ENCODE measurements at regions not wholly inside any gene's neighbourhood (a gene's known extent, or its start where the extent isn't known, plus 50 kb on each side); places are given as distances from the start of the nearest gene placed in this dataset.

DNA sequence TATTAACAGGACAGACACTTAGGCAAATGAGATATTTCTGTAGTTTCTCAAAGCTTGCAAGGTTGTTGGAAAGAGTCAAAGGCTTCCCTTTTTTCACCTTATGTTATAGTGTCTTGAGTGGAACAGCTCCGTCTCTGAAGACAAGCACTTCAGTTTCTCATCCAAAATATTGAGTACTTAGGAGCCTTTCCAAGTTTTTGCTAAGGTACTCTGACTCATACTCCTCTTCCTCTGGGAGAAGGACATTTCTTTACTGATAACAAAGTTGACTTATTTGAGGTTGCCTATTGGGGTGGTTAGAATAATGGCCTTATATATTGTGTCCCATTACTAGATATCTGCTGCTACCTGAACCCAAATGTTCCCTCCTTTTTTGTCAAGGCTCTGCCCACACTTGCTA, 869.6 kb downstream of the MAT2B start:
- H3K4me3 ChIP-seq (ENCODE audit: low read depth, low read length): no peak overlapping the region
- TF ChIP-seq, protein P1, sequence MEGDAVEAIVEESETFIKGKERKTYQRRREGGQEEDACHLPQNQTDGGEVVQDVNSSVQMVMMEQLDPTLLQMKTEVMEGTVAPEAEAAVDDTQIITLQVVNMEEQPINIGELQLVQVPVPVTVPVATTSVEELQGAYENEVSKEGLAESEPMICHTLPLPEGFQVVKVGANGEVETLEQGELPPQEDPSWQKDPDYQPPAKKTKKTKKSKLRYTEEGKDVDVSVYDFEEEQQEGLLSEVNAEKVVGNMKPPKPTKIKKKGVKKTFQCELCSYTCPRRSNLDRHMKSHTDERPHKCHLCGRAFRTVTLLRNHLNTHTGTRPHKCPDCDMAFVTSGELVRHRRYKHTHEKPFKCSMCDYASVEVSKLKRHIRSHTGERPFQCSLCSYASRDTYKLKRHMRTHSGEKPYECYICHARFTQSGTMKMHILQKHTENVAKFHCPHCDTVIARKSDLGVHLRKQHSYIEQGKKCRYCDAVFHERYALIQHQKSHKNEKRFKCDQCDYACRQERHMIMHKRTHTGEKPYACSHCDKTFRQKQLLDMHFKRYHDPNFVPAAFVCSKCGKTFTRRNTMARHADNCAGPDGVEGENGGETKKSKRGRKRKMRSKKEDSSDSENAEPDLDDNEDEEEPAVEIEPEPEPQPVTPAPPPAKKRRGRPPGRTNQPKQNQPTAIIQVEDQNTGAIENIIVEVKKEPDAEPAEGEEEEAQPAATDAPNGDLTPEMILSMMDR (IDR thresholded peaks at IDR 0.05; ENCODE audit: low read depth, low read length, missing control alignments): no peak
- no peak for DNase-seq (ENCODE audit: low read depth)

DNA sequence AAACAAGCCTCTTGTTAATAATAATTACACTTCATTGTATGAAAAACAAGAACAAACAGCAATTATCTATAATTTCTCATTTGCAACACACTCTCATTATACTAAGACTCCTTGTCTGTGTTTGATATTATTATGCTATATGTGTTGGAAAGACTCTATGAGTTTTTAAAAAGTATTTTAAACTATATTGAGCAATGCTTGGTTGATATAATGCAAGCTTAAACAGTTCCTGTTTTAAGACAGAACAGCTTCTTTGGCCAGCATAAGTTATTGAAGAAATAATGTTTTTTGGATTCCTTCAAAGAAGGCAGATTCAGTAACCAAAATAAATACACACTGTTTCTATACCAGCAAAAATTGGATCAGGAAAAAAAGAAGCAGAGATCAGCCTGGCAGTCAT, 871.4 kb downstream of the MAT2B start:
- TF ChIP-seq, protein P1 (IDR thresholded peaks at IDR 0.05; ENCODE audit: low read depth, low read length, missing control alignments): no peak
- no peak for DNase-seq (ENCODE audit: low read depth)

DNA sequence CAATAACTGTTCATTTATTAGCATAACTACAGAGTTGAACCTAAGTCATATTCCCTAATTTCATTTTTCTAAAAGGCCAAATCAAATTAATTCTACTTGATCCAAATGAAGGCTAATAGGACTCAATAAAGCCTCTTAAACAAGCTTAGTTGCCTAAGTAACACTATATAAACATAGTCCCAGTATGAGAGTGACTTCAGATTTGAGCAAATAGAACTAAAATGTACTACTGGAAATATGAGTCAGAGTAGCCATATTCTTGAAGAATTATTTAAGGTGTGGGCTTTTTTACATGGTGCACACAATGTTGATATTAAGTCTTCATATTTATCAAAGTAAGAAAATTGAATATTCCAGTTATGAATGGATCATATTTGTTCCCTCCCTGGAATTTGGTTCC, 872.3 kb downstream of the MAT2B start:
- TF ChIP-seq, protein P1 (IDR thresholded peaks at IDR 0.05; ENCODE audit: low read depth, low read length, missing control alignments): no peak
- no peak for DNase-seq (ENCODE audit: low read depth)
- no peak overlapping the region for H3K4me3 ChIP-seq (ENCODE audit: low read depth, low read length)

More for the DNA sequence above, 871.4 kb downstream of the MAT2B start:
- no peak overlapping the region for H3K4me3 ChIP-seq (ENCODE audit: low read depth, low read length)

DNA sequence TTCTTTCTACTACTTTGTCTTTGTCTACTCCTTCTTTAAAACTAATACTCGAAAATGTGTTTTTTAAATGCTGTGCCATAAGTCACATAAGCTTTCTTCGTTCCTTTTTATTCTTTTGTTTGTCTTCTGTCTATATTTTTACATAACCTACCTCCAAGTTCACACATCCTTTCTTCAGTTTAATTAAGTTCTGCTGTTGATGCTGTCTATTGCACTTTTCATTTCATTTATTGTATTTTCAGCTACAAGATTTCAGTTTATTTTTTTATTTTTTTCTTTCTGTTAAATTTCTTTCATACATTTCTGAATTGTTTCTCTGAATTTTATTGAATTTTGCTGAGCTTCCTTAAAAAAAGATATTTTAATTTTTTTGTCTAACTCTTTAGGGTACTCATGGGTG, 878.2 kb downstream of the MAT2B start:
- DNase-seq (ENCODE audit: low read depth): no peak
- TF ChIP-seq, protein P1 (IDR thresholded peaks at IDR 0.05; ENCODE audit: low read depth, low read length, missing control alignments): no peak

DNA sequence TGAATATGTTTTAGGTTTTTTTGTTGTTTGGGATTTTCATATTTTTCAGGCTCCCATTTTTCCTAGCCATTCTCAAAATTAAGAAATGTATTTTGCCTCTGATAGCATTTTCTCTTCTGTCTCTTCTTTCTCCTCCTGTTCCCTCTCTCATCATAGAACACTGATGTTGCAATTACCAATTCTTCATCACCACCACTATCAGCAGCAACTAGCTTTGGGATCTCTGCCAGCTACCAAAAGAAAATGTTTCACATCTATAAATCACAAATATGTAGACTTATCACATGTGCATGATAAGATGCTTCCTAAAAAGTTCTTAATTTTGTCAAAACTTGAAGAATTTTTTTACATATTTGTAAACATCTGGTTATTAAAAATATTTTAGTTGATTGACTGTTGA, 887.1 kb downstream of the MAT2B start:
- TF ChIP-seq, protein P1 (IDR thresholded peaks at IDR 0.05; ENCODE audit: low read depth, low read length, missing control alignments): no peak
- H3K4me3 ChIP-seq (ENCODE audit: low read depth, low read length): no peak overlapping the region
- DNase-seq (ENCODE audit: low read depth): no peak

More for the DNA sequence above, 878.2 kb downstream of the MAT2B start:
- no peak overlapping the region for H3K4me3 ChIP-seq (ENCODE audit: low read depth, low read length)

DNA sequence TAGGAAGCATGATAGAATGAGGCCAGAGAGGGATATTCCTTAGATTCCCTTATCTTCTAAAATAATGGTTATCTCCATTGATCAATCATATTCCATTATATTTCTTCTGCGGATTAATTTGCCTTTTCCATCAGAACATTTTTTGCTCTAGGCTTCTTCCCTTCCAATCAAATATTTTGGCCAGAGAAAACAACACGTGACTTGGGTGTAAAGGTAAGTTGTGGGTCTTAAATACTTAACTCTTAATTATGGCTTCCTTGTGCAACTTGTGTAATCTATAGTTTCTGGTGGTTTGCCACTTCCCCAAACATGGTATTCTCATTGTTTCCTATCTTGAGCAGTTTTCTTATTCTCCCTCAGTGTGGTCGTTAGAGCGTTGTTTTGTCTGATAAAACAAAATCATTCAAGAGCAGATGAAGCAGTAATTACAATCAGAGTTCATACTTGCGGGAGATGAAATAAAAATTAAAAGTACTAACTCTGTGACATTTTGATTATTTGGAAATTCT, 889.3 kb downstream of the MAT2B start:
- no peak overlapping the region for H3K4me3 ChIP-seq (ENCODE audit: low read depth, low read length)

DNA sequence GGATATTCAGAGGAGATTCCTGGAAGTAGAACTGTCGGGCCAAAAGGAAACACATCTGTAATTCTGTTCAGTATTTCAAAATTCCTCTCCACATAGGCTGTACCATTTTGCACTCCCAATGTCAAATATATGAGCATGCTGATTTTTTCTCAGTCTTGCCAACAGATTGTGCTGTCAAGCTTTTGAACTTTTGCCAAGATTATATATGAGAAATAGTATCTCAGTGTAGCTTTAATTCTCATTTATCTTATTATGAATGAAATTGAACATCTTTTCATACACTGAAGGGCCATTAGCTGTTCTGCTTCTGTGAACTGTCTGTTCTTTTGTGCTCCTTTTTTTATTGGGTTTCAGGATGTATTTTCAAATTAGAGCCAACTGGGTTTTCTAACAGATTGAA, 907.1 kb downstream of the MAT2B start:
- TF ChIP-seq, protein P1 (IDR thresholded peaks at IDR 0.05; ENCODE audit: low read depth, low read length, missing control alignments): no peak
- no peak overlapping the region for H3K4me3 ChIP-seq (ENCODE audit: low read depth, low read length)

More for the DNA sequence above, 889.3 kb downstream of the MAT2B start:
- DNase-seq (ENCODE audit: low read depth): no peak
- TF ChIP-seq, protein P1 (IDR thresholded peaks at IDR 0.05; ENCODE audit: low read depth, low read length, missing control alignments): no peak

More for the DNA sequence above, 907.1 kb downstream of the MAT2B start:
- no peak for DNase-seq (ENCODE audit: low read depth)

Data from GM12864 (cell line).